HEK293 (cell line): ENCODE measurements at regions not wholly inside any gene's neighbourhood (a gene's known extent, or its start where the extent isn't known, plus 50 kb on each side); places are given as distances from the start of the nearest gene placed in this dataset.
A peak's percentile ranks its signal among the peaks of the same experiment; 100 is the strongest.

ENCODE experiments used
- CTCF ChIA-PET: fragments of 350-600 bp; formaldehyde crosslinking; extraction: SDS; loops from one replicate; lab custom pipeline; 2021; ENCODE audit warnings: antibody characterized with exemption; lab: Yijun Ruan, JAX
- POLR2A ChIA-PET: fragments of 300-600 bp; formaldehyde crosslinking; extraction: SDS; loops from one replicate; lab custom pipeline; 2020; ENCODE audit warnings: antibody characterized with exemption, inconsistent platforms; lab: Yijun Ruan, JAX
- H3K27ac ChIP-seq: fragments of 200-500 bp; sonication (Bioruptor generic); 2 replicates; pipeline ENCODE4 v1.5.1; 2014; ENCODE audit warnings: low read depth, low read length, control low read depth, inconsistent platforms; ENCODE audit errors: extremely low read depth
- H3K36me3 ChIP-seq, 2 experiments: fragments of 200-500 bp in 1 of 2; sonication (Bioruptor generic) in 1 of 2; 1 replicate in 1 of 2; 2 replicates in 1 of 2; pipeline ENCODE4 v1.5.1; 2014 to 2017; ENCODE audit warnings: inconsistent platforms in 2 of 2, low read length in 2 of 2; ENCODE audit not compliant: control insufficient read depth in 2 of 2, insufficient read depth in 1 of 2
- H3K4me1 ChIP-seq: fragments of 200-500 bp; sonication (Bioruptor generic); 2 replicates; pipeline ENCODE4 v1.5.1; 2014; ENCODE audit warnings: mild to moderate bottlenecking, low read length, inconsistent platforms; ENCODE audit not compliant: control insufficient read depth, insufficient read depth
- H3K4me3 ChIP-seq: 2 replicates; pipeline ENCODE4 v1.5.1; 2011; ENCODE audit warnings: low read depth, mild to moderate bottlenecking, control low read depth, low read length, moderate library complexity
- H3K9me3 ChIP-seq: fragments of 200-500 bp; sonication (Bioruptor generic); 2 replicates; pipeline ENCODE4 v1.5.1; 2014; ENCODE audit warnings: low read depth, low read length, inconsistent platforms; ENCODE audit not compliant: control insufficient read depth, insufficient read depth
- GLI2 ChIP-seq: fragments of 450-650 bp; formaldehyde crosslinking; IDR thresholded peaks from 2 replicates; pipeline ENCODE4; 2017; ENCODE audit warnings: missing biosample characterization, missing genetic modification characterization, low read depth, borderline replicate concordance
- HOXA7 ChIP-seq: sonication (generic); formaldehyde crosslinking; IDR thresholded peaks from 2 replicates; pipeline ENCODE4 v1.8.1; 2022; ENCODE audit warnings: missing genetic modification reagents, borderline replicate concordance
- KLF1 ChIP-seq: fragments of 450-650 bp; formaldehyde crosslinking; IDR thresholded peaks from 2 replicates; pipeline ENCODE4 v1.5.1; 2016; ENCODE audit warnings: missing biosample characterization, missing genetic modification characterization
- KLF9 ChIP-seq: fragments of 450-650 bp; formaldehyde crosslinking; IDR thresholded peaks from 2 replicates; pipeline ENCODE4 v1.5.1; 2016; ENCODE audit warnings: missing biosample characterization, missing genetic modification characterization, low read depth
- MZF1 ChIP-seq: fragments of 450-650 bp; formaldehyde crosslinking; IDR thresholded peaks from 2 replicates; pipeline ENCODE4 v1.5.1; 2017; ENCODE audit warnings: missing biosample characterization, missing genetic modification characterization, borderline replicate concordance
- OSR2 ChIP-seq: fragments of 450-650 bp; formaldehyde crosslinking; IDR thresholded peaks from 2 replicates; pipeline ENCODE4 v1.5.1; 2016; ENCODE audit warnings: missing biosample characterization, missing genetic modification characterization
- TCF7L2 ChIP-seq: IDR thresholded peaks from 2 replicates; pipeline ENCODE4 v1.6.1; 2011; ENCODE audit warnings: low read depth, mild to moderate bottlenecking, inconsistent platforms, low read length, moderate library complexity, borderline replicate concordance
- ZBTB21 ChIP-seq: fragments of 450-650 bp; formaldehyde crosslinking; IDR thresholded peaks from 2 replicates; pipeline ENCODE4 v1.5.1; 2017; ENCODE audit warnings: missing biosample characterization, missing genetic modification characterization
- ZNF10 ChIP-seq: fragments of 450-650 bp; formaldehyde crosslinking; IDR thresholded peaks from 2 replicates; pipeline ENCODE4 v1.5.1; 2017; ENCODE audit warnings: missing biosample characterization, missing genetic modification characterization
- ZNF248 ChIP-seq: fragments of 450-650 bp; formaldehyde crosslinking; IDR thresholded peaks from 2 replicates; pipeline ENCODE4 v1.5.1; 2017; ENCODE audit warnings: missing biosample characterization, missing genetic modification characterization
- ZNF324 ChIP-seq: fragments of 450-650 bp; formaldehyde crosslinking; IDR thresholded peaks from 2 replicates; pipeline ENCODE4 v1.5.1; 2016; ENCODE audit warnings: missing biosample characterization, missing genetic modification characterization
- ZNF510 ChIP-seq: fragments of 450-650 bp; formaldehyde crosslinking; IDR thresholded peaks from 2 replicates; pipeline ENCODE4 v1.5.1; 2018; ENCODE audit warnings: mild to moderate bottlenecking, missing genetic modification characterization, missing biosample characterization; ENCODE audit not compliant: insufficient replicate concordance
- ZNF521 ChIP-seq: fragments of 450-650 bp; formaldehyde crosslinking; IDR thresholded peaks from 2 replicates; pipeline ENCODE4 v1.5.1; 2017; ENCODE audit warnings: missing biosample characterization, mild to moderate bottlenecking, missing genetic modification characterization
- ZNF549 ChIP-seq: fragments of 450-650 bp; IDR thresholded peaks from 2 replicates; pipeline ENCODE4 v1.5.1; 2018; ENCODE audit warnings: missing biosample characterization, missing genetic modification characterization, mild to moderate bottlenecking, inconsistent platforms, moderate library complexity
- ZNF623 ChIP-seq: fragments of 450-650 bp; formaldehyde crosslinking; IDR thresholded peaks from 2 replicates; pipeline ENCODE4 v1.5.1; 2016; ENCODE audit warnings: missing biosample characterization, missing genetic modification characterization
- ZNF626 ChIP-seq: fragments of 450-650 bp; sonication (Bioruptor Pico); formaldehyde crosslinking; IDR thresholded peaks from 2 replicates; pipeline ENCODE4 v1.5.1; 2018; ENCODE audit warnings: missing biosample characterization, missing genetic modification characterization, inconsistent platforms
- ZNF785 ChIP-seq: fragments of 450-650 bp; formaldehyde crosslinking; IDR thresholded peaks from 2 replicates; pipeline ENCODE4 v1.5.1; 2016; ENCODE audit warnings: missing biosample characterization, missing genetic modification characterization
- ZNF843 ChIP-seq: fragments of 450-650 bp; formaldehyde crosslinking; IDR thresholded peaks from 2 replicates; pipeline ENCODE4 v1.5.1; 2016; ENCODE audit warnings: missing biosample characterization, missing genetic modification characterization
- TF ChIP-seq, protein P1 (sequence below): fragments of 450-650 bp; formaldehyde crosslinking; IDR thresholded peaks from 2 replicates; pipeline ENCODE4 v1.5.1; 2016; ENCODE audit warnings: missing biosample characterization, missing genetic modification characterization
- TF ChIP-seq, protein P2 (sequence below): fragments of 450-650 bp; formaldehyde crosslinking; IDR thresholded peaks from 2 replicates; pipeline ENCODE4 v1.5.1; 2016; ENCODE audit warnings: missing biosample characterization, missing genetic modification characterization, borderline replicate concordance
- TF ChIP-seq, protein P3 (sequence below): fragments of 450-650 bp; formaldehyde crosslinking; IDR thresholded peaks from 2 replicates; pipeline ENCODE4 v1.5.1; 2017; ENCODE audit warnings: missing biosample characterization, missing genetic modification characterization
- TF ChIP-seq, protein P4 (sequence below): fragments of 450-650 bp; formaldehyde crosslinking; IDR thresholded peaks from 2 replicates; pipeline ENCODE4 v1.5.1; 2016; ENCODE audit warnings: missing biosample characterization, missing genetic modification characterization

DNA sequence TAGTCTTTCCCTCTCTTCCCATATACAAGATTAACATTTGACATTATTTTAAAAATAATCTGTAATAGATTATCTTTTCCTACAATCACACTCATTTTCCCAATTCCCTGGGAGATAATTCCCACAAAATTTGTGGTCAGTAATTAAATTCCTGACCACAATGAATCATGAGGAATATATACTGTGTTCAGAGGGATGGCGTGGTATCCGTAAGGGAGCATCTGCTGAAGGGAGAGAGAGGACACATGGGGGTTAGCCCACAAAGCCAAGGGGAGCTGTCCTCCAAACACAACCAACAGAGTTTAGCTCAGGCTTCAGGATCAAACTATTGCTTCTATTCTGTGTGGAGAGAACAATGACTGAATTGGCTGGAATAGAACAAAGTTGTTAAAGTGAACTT lies 57.1 kb upstream of the PPP2R5A start:
- Histone ChIP-seq H3K36me3 (no peaks in the 10 kb centered on the region), H3K4me1 (peaks cover 3% of the 10 kb centered on the region; the same call in 1 of the 2 replicates), H3K27ac (no peak overlapping the region), H3K4me3 (no peak overlapping the region), H3K9me3 (no peaks in the 10 kb centered on the region)
- CTCF ChIA-PET, result interaction anchor here (0.6 kb wide), 1 partner anchor 752 kb away, joined by 3 read pairs; no protein-coding TSS in a partner anchor
- POLR2A ChIA-PET, result no interaction called here
- TF ChIP-seq ZNF510 (tag by site-specific recombination), result no peak

DNA sequence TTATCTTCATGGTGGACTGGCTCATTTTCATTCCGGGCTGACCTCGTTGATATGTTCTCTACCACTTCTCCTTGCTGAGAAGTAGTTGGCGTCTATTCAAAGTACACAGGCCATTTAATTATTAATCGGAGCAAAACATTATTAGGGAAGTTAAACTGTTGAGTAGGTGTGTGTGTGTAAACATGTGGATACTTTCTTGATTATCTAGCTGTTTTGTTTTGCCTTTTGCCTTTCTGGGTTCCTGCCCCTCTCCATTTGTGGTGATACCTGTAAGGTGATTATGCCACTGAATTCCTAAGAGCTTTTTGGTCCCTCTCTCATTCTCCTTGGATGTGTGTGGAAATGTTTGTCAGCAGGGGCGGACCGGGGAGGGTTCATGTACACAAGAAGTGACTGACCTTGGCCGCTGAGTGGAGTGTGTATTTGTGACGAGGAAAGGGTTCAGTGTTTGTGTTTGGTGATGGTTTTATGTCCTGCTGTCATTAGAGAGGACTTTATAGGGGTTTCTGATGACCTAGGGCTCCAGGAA lies 56.6 kb upstream of the PPP2R5A start:
- Histone ChIP-seq H3K36me3 (no peaks in the 10 kb centered on the region), H3K4me3 (no peak overlapping the region), H3K4me1 (peaks cover 3% of the 10 kb centered on the region; the same call in 1 of the 2 replicates), H3K9me3 (no peaks in the 10 kb centered on the region), H3K27ac (no peak overlapping the region)
- no peak for TF ChIP-seq TCF7L2
- TF ChIP-seq ZNF843 (tag by site-specific recombination), result 0 out of 2 replicates have a peak, but pooled peaks have one; percentile 39
- ChIA-PET POLR2A (no interaction called here), CTCF (interaction anchor here (0.6 kb wide), 1 partner anchor 752 kb away, joined by 3 read pairs; no protein-coding TSS in a partner anchor)

DNA sequence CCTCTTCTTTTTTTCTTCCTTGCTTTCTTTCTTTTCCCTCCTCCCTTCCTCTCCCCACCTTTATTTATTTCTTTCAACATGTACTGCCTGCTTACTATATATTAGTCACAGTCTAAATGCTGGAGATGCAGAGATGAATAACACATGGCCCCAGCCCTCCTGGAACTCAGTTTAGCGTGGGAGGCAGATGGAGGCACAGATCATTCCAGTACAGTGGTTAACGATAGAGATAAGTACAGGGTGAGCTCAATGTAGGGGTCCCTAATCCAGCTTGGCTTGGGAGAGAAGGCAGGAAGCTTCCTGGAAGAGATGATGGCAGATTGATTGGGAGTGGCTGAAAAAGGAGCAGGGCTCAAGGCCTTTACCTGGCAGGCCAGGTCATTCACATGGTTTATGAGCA lies 55.6 kb upstream of the PPP2R5A start:
- ChIA-PET CTCF (no interaction called here), POLR2A (no interaction called here)
- peaks cover 3% of the 10 kb centered on the region; the same call in 1 of the 2 replicates for H3K4me1 ChIP-seq

DNA sequence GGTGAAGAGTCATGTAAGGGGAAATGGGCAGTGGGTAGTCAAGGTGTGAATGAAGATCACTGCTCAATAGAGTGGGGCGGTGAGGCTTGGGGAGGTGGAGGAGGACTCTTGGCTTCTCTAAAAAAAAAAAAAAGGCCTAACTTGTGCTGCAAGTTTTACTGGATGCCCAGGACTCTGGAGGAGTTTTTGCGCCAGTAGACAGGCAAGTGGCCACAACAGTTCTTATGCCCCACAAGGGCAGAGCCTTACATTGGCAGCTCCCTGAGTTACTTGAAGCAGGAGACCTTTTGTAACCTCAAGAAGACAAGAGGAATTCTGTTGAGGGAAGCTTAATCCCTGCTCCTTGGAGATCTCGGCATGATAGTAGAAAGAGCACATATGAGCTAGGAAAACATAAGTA lies 54.9 kb upstream of the PPP2R5A start:
- CTCF ChIA-PET, result no interaction called here
- TF ChIP-seq, protein P1, sequence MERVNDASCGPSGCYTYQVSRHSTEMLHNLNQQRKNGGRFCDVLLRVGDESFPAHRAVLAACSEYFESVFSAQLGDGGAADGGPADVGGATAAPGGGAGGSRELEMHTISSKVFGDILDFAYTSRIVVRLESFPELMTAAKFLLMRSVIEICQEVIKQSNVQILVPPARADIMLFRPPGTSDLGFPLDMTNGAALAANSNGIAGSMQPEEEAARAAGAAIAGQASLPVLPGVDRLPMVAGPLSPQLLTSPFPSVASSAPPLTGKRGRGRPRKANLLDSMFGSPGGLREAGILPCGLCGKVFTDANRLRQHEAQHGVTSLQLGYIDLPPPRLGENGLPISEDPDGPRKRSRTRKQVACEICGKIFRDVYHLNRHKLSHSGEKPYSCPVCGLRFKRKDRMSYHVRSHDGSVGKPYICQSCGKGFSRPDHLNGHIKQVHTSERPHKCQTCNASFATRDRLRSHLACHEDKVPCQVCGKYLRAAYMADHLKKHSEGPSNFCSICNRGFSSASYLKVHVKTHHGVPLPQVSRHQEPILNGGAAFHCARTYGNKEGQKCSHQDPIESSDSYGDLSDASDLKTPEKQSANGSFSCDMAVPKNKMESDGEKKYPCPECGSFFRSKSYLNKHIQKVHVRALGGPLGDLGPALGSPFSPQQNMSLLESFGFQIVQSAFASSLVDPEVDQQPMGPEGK, result no peak
- no peak for TF ChIP-seq ZNF324 (tag by site-specific recombination)
- no peak for TF ChIP-seq ZBTB21 (tag by site-specific recombination)
- no peak for TF ChIP-seq HOXA7 (CRISPR knock-in tag)
- no peak for TF ChIP-seq ZNF626 (tag by site-specific recombination)
- TF ChIP-seq ZNF521 (tag by site-specific recombination), result no peak
- TF ChIP-seq, protein P2, sequence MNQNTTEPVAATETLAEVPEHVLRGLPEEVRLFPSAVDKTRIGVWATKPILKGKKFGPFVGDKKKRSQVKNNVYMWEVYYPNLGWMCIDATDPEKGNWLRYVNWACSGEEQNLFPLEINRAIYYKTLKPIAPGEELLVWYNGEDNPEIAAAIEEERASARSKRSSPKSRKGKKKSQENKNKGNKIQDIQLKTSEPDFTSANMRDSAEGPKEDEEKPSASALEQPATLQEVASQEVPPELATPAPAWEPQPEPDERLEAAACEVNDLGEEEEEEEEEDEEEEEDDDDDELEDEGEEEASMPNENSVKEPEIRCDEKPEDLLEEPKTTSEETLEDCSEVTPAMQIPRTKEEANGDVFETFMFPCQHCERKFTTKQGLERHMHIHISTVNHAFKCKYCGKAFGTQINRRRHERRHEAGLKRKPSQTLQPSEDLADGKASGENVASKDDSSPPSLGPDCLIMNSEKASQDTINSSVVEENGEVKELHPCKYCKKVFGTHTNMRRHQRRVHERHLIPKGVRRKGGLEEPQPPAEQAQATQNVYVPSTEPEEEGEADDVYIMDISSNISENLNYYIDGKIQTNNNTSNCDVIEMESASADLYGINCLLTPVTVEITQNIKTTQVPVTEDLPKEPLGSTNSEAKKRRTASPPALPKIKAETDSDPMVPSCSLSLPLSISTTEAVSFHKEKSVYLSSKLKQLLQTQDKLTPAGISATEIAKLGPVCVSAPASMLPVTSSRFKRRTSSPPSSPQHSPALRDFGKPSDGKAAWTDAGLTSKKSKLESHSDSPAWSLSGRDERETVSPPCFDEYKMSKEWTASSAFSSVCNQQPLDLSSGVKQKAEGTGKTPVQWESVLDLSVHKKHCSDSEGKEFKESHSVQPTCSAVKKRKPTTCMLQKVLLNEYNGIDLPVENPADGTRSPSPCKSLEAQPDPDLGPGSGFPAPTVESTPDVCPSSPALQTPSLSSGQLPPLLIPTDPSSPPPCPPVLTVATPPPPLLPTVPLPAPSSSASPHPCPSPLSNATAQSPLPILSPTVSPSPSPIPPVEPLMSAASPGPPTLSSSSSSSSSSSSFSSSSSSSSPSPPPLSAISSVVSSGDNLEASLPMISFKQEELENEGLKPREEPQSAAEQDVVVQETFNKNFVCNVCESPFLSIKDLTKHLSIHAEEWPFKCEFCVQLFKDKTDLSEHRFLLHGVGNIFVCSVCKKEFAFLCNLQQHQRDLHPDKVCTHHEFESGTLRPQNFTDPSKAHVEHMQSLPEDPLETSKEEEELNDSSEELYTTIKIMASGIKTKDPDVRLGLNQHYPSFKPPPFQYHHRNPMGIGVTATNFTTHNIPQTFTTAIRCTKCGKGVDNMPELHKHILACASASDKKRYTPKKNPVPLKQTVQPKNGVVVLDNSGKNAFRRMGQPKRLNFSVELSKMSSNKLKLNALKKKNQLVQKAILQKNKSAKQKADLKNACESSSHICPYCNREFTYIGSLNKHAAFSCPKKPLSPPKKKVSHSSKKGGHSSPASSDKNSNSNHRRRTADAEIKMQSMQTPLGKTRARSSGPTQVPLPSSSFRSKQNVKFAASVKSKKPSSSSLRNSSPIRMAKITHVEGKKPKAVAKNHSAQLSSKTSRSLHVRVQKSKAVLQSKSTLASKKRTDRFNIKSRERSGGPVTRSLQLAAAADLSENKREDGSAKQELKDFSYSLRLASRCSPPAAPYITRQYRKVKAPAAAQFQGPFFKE (tag by site-specific recombination), result no peak
- TF ChIP-seq, protein P3, sequence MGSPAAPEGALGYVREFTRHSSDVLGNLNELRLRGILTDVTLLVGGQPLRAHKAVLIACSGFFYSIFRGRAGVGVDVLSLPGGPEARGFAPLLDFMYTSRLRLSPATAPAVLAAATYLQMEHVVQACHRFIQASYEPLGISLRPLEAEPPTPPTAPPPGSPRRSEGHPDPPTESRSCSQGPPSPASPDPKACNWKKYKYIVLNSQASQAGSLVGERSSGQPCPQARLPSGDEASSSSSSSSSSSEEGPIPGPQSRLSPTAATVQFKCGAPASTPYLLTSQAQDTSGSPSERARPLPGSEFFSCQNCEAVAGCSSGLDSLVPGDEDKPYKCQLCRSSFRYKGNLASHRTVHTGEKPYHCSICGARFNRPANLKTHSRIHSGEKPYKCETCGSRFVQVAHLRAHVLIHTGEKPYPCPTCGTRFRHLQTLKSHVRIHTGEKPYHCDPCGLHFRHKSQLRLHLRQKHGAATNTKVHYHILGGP (tag by site-specific recombination), result no peak
- TF ChIP-seq ZNF248 (tag by site-specific recombination), result no peak
- no peak for TF ChIP-seq ZNF623 (tag by site-specific recombination)
- no peak for TF ChIP-seq ZNF549 (tag by site-specific recombination)

More for the DNA sequence above, 55.6 kb upstream of the PPP2R5A start:
- Histone ChIP-seq H3K4me3 (no peak overlapping the region), H3K36me3 (no peaks in the 10 kb centered on the region)
- no peak for TF ChIP-seq KLF1 (tag by site-specific recombination)
- TF ChIP-seq ZNF10 (tag by site-specific recombination), result no peak
- no peak for TF ChIP-seq MZF1 (tag by site-specific recombination)
- TF ChIP-seq KLF9 (tag by site-specific recombination), result no peak
- TF ChIP-seq GLI2 (tag by site-specific recombination), result no peak
- TF ChIP-seq, protein P4, sequence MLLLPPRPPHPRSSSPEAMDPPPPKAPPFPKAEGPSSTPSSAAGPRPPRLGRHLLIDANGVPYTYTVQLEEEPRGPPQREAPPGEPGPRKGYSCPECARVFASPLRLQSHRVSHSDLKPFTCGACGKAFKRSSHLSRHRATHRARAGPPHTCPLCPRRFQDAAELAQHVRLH (tag by site-specific recombination), result no peak
- no peak for TF ChIP-seq ZNF785
- no peak for TF ChIP-seq OSR2 (tag by site-specific recombination)
- TF ChIP-seq, all 188 proteins: peak for 0
- Histone ChIP-seq H3K27ac (no peak overlapping the region), H3K9me3 (no peaks in the 10 kb centered on the region)

More for the DNA sequence above, 54.9 kb upstream of the PPP2R5A start:
- no peak overlapping the region for H3K27ac ChIP-seq
- H3K4me3 ChIP-seq, result no peak overlapping the region
- H3K4me1 ChIP-seq, result peaks cover 3% of the 10 kb centered on the region; the same call in 1 of the 2 replicates
- no peaks in the 10 kb centered on the region for H3K36me3 ChIP-seq
- no peaks in the 10 kb centered on the region for H3K9me3 ChIP-seq
- POLR2A ChIA-PET, result no interaction called here
